HCT116 (cell line): ENCODE measurements at regions not wholly inside any gene's neighbourhood (a gene's known extent, or its start where the extent isn't known, plus 50 kb on each side); places are given as distances from the start of the nearest gene placed in this dataset.

ENCODE experiments used
- EGR1 ChIP-seq: IDR thresholded peaks from 2 replicates; pipeline ENCODE4 v1.6.1; 2012; ENCODE audit warnings: low read depth
- EZH2 ChIP-seq: fragments of 200-600 bp; sonication (generic); IDR thresholded peaks from 2 replicates; pipeline ENCODE4 v1.6.1; 2017; ENCODE audit warnings: antibody characterized with exemption, mixed run types
- EZH2phosphoT487 ChIP-seq: fragments of 200-600 bp; IDR thresholded peaks from 2 replicates; pipeline ENCODE4 v1.6.1; 2018; ENCODE audit warnings: antibody characterized with exemption, borderline replicate concordance
- FOSL1 ChIP-seq: IDR thresholded peaks from 2 replicates; pipeline ENCODE4 v1.6.1; 2012; ENCODE audit warnings: low read depth
- POLR2A ChIP-seq: IDR thresholded peaks from 2 replicates; pipeline ENCODE4 v1.7.0; 2011; ENCODE audit warnings: borderline replicate concordance; ENCODE audit not compliant: insufficient read depth, insufficient read length; ENCODE audit errors: extremely low read depth
- POLR2AphosphoS5 ChIP-seq: IDR thresholded peaks from 2 replicates; pipeline ENCODE4 v1.6.1; 2011; ENCODE audit warnings: mild to moderate bottlenecking, low read depth, low read length, moderate library complexity
- RAD21 ChIP-seq: IDR thresholded peaks from 2 replicates; pipeline ENCODE4 v1.6.1; 2012; ENCODE audit warnings: low read depth, mild to moderate bottlenecking
- REST ChIP-seq: IDR thresholded peaks from 2 replicates; pipeline ENCODE4 v1.6.1; 2012; ENCODE audit warnings: low read depth
- SP1 ChIP-seq: IDR thresholded peaks from 2 replicates; pipeline ENCODE4 v1.6.1; 2012; ENCODE audit warnings: low read depth
- SRF ChIP-seq: IDR thresholded peaks from 2 replicates; pipeline ENCODE4 v1.6.1; 2012; ENCODE audit warnings: low read depth
- YY1 ChIP-seq: IDR thresholded peaks from 2 replicates; pipeline ENCODE4 v1.6.1; 2011; ENCODE audit warnings: low read length, low read depth, moderate library complexity, mild to moderate bottlenecking; ENCODE audit not compliant: insufficient replicate concordance; ENCODE audit errors: extremely low read depth
- ZNF274 ChIP-seq: fragments of 200-500 bp; sonication (Bioruptor generic); IDR thresholded peaks from 2 replicates; pipeline ENCODE4 v1.6.1; 2014; ENCODE audit warnings: mild to moderate bottlenecking, low read depth, low read length, inconsistent platforms
- TF ChIP-seq, protein P1 (sequence below), 3 experiments: fragments of 200-600 bp in 1 of 3; sonication (generic) in 1 of 3; IDR thresholded peaks in 2 of 3; conservative IDR thresholded peaks in 1 of 3; 2 replicates each; pipeline ENCODE4 v1.5.1; 2012 to 2017; ENCODE audit warnings: low read depth in 2 of 3, low read length in 2 of 3, antibody characterized with exemption in 1 of 3, borderline replicate concordance in 1 of 3, control low read depth in 1 of 3, mild to moderate bottlenecking in 1 of 3, mixed read lengths in 1 of 3, mixed run types in 1 of 3, moderate library complexity in 1 of 3; ENCODE audit not compliant: insufficient read depth in 1 of 3

DNA sequence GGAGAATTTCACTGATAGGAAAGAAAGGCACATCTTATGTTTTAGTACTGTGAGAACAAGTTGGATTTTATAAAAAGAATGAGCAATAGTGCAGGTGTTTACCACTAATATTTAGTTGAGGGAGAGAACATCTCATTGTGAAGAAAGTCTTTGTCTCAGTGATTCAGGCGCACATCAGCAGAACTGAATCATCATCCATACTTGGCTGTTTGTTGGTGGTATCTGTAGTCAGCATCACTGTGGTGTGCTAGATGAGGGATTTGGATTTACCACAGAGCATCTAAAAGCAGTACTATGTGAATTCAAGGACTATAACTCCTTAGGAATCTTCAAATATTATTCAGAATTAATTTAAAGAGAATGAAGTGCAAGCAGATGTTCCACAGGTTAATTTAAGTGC, 1380.5 kb upstream of the ATXN8OS start:
- TF ChIP-seq, protein P1, sequence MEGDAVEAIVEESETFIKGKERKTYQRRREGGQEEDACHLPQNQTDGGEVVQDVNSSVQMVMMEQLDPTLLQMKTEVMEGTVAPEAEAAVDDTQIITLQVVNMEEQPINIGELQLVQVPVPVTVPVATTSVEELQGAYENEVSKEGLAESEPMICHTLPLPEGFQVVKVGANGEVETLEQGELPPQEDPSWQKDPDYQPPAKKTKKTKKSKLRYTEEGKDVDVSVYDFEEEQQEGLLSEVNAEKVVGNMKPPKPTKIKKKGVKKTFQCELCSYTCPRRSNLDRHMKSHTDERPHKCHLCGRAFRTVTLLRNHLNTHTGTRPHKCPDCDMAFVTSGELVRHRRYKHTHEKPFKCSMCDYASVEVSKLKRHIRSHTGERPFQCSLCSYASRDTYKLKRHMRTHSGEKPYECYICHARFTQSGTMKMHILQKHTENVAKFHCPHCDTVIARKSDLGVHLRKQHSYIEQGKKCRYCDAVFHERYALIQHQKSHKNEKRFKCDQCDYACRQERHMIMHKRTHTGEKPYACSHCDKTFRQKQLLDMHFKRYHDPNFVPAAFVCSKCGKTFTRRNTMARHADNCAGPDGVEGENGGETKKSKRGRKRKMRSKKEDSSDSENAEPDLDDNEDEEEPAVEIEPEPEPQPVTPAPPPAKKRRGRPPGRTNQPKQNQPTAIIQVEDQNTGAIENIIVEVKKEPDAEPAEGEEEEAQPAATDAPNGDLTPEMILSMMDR (IDR thresholded peaks at IDR 0.05 in 2 of 3, conservative IDR thresholded peaks at IDR 0.05 in 1 of 3; ENCODE audit: borderline replicate concordance in 1 of 3, insufficient read depth in 1 of 3, low read depth in 2 of 3, low read length in 2 of 3) = no peak
- TF ChIP-seq EZH2 (no peak), POLR2AphosphoS5 (no peak), REST (no peak), POLR2A (no peak), EGR1 (no peak), YY1 (no peak), SRF (no peak), ZNF274 (no peak), EZH2phosphoT487 (no peak), RAD21 (no peak), SP1 (no peak), FOSL1 (no peak)
